ENCODE measurements at regions not wholly inside any gene's neighbourhood (a gene's known extent, or its start where the extent isn't known, plus 50 kb on each side); places are given as distances from the start of the nearest gene placed in this dataset.

DNA sequence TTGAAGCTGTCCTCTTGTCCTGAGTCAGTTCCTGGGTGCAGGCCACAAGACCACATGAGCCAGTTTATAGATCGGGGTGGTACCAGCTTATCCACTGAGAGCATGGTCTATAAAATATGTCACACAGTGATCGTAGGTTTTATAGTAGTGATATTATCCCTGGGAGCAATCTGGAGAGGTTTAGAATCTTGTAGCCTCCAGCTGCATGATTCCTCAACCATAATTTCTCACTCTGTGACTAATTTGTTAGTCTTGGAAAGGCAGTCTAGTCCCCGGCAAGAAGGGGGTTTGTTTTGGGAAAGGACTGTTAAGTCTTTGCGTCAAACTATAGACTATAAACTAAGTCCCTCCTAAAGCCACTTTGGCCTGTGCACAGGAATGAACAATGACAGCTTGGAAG, 693.0 kb upstream of the CADM2 start:
- Histone ChIP-seq H3K27ac (no peak overlapping the region), H3K4me2 (ENCODE audit: unreplicated experiment) (no peak overlapping the region)
- 37 to 49% methylated on average over 4 of the region's 4 CpGs for WGBS, 2 experiments (ENCODE audit: low coverage in 1 of 2, low lambda C conversion rate in 2 of 2, missing lambda C conversion rate in 2 of 2)

DNA sequence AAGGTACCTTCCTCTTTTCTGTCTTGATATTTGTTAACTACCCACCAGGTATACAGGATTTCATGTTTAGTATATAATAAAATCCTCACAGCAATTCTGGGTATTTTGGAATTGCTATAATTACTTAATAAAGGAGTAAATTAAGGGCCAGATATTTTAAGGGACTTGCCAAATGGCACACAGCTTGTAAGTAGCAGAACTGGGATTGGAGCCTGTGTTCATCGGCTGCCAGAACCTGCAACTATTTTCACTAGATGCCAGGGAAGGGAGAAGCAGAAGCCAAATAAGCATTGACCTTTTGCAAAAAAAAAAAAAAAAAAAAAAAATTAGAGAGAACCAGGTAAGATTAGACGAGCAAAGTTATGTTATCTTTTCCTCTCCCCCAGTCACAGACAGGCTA, 683.3 kb upstream of the CADM2 start:
- no peak for TF ChIP-seq EZH2phosphoT487 (IDR thresholded peaks at IDR 0.05; ENCODE audit: insufficient read depth, low read depth)
- no peak for TF ChIP-seq EZH2 (IDR thresholded peaks at IDR 0.05; ENCODE audit: insufficient read depth, poor library complexity, severe bottlenecking)
- no peak overlapping the region for H3K4me2 ChIP-seq (ENCODE audit: unreplicated experiment)
- no peaks in the 10 kb centered on the region for H3K27me3 ChIP-seq (replicated peaks; ENCODE audit: insufficient read depth)
- H3K9ac ChIP-seq = no peak overlapping the region
- no peak overlapping the region for H2AFZ ChIP-seq
- H3F3A ChIP-seq (ENCODE audit: insufficient read depth) = no peaks in the 10 kb centered on the region
- H3K4me1 ChIP-seq (ENCODE audit: insufficient read depth) = no peaks in the 10 kb centered on the region
- H3K79me2 ChIP-seq (ENCODE audit: insufficient read depth) = no peaks in the 10 kb centered on the region
- H4K20me1 ChIP-seq (ENCODE audit: insufficient read depth) = no peaks in the 10 kb centered on the region
- no peaks in the 10 kb centered on the region for H3K9me3 ChIP-seq (ENCODE audit: low read depth)
- 7 to 12% methylated on average over 2 of the region's 2 CpGs for WGBS, 2 experiments (ENCODE audit: low coverage in 1 of 2, low lambda C conversion rate in 2 of 2, missing lambda C conversion rate in 2 of 2)
- H3K27ac ChIP-seq = no peak overlapping the region
- no peak for DNase-seq
- in situ Hi-C loops (cut with MboI) = no loop called here
- H3K4me3 ChIP-seq = no peak overlapping the region
- no peaks in the 10 kb centered on the region for H3K9me2 ChIP-seq (ENCODE audit: insufficient read depth)
- no peaks in the 10 kb centered on the region for H3K36me3 ChIP-seq (ENCODE audit: low read depth)

More for the DNA sequence above, 693.0 kb upstream of the CADM2 start:
- Histone ChIP-seq H3K9ac (no peak overlapping the region), H3K9me2 (ENCODE audit: insufficient read depth) (no peaks in the 10 kb centered on the region), H3K4me1 (ENCODE audit: insufficient read depth) (no peaks in the 10 kb centered on the region), H3K4me3 (no peak overlapping the region), H3K36me3 (ENCODE audit: low read depth) (no peaks in the 10 kb centered on the region), H3K79me2 (ENCODE audit: insufficient read depth) (no peaks in the 10 kb centered on the region), H3K27me3 (replicated peaks; ENCODE audit: insufficient read depth) (no peaks in the 10 kb centered on the region), H4K20me1 (ENCODE audit: insufficient read depth) (no peaks in the 10 kb centered on the region), H2AFZ (no peak overlapping the region), H3K9me3 (ENCODE audit: low read depth) (no peaks in the 10 kb centered on the region), H3F3A (ENCODE audit: insufficient read depth) (no peaks in the 10 kb centered on the region)
- no peak for DNase-seq
- TF ChIP-seq EZH2 (IDR thresholded peaks at IDR 0.05; ENCODE audit: insufficient read depth, poor library complexity, severe bottlenecking) (no peak), EZH2phosphoT487 (IDR thresholded peaks at IDR 0.05; ENCODE audit: insufficient read depth, low read depth) (no peak)
- in situ Hi-C loops (cut with MboI) = no loop called here

DNA sequence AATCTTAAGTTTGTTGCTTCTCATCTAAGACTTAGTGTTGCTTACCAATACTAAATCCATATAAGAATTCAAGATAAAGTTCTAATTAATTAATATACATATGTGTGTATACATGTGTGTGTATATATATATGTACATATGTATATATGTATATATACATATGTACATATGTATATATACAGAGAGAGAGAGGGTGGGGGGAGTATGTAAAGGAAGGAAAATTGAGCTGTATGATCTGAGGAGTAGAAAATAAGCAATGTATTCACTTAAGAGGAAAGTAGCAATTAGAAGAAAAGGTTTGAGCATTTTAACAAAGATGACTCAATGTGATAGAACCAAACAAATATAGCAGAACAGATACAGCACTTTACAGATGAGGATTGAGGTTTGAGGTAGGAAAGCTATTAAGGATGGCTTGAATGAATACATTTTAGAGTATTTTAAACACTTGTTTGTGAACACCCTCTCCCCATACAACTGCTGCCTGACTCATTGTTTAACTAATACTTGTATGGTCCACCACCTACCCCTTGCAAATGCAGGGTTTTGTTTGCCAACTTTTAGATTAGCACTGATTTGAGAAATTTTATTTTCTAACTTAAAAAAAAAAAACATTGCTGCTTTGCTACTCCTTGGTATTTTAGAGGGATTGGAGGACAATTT, 681.1 kb upstream of the CADM2 start:
- in situ Hi-C loops (cut with MboI) = no loop called here
- TF ChIP-seq EZH2 (IDR thresholded peaks at IDR 0.05; ENCODE audit: insufficient read depth, poor library complexity, severe bottlenecking) = no peak
- TF ChIP-seq EZH2phosphoT487 (IDR thresholded peaks at IDR 0.05; ENCODE audit: insufficient read depth, low read depth) = no peak
- H3K27me3 ChIP-seq (replicated peaks; ENCODE audit: insufficient read depth) = no peaks in the 10 kb centered on the region
- no peaks in the 10 kb centered on the region for H3F3A ChIP-seq (ENCODE audit: insufficient read depth)
- no peaks in the 10 kb centered on the region for H3K9me2 ChIP-seq (ENCODE audit: insufficient read depth)
- DNase-seq = no peak
- H3K36me3 ChIP-seq (ENCODE audit: low read depth) = no peaks in the 10 kb centered on the region
- H3K4me3 ChIP-seq = no peak overlapping the region
- no peak overlapping the region for H2AFZ ChIP-seq
- no peaks in the 10 kb centered on the region for H3K79me2 ChIP-seq (ENCODE audit: insufficient read depth)
- no peaks in the 10 kb centered on the region for H4K20me1 ChIP-seq (ENCODE audit: insufficient read depth)
- peaks cover 2% of the 10 kb centered on the region for H3K9me3 ChIP-seq (ENCODE audit: low read depth)
- no peak overlapping the region for H3K27ac ChIP-seq
- no peak overlapping the region for H3K4me2 ChIP-seq (ENCODE audit: unreplicated experiment)
- H3K9ac ChIP-seq = no peak overlapping the region
- no peaks in the 10 kb centered on the region for H3K4me1 ChIP-seq (ENCODE audit: insufficient read depth)

DNA sequence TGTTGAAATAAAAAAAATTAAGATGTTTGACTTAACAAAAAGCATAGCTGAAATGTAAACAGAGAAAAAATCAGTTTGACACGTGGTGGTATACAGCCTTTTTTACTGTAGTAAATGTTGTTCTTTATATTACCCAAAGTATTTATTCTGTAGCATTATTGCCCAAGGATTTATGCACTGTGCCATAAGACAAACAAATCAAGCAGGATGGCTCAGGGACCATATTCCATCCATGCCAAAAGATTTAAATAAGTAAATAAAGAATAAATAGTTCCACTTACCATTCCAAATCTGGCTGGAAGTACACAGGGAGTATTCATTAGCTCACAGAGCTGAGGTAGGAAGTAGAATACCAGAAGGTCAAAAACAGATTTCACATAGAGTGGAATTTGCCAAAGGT, 666.7 kb upstream of the CADM2 start:
- Histone ChIP-seq H3K4me3 (no peak overlapping the region), H4K20me1 (ENCODE audit: insufficient read depth) (no peaks in the 10 kb centered on the region)
- 0% methylated on average over 1 of the region's 1 CpG for WGBS, 2 experiments (ENCODE audit: low coverage in 1 of 2, low lambda C conversion rate in 2 of 2, missing lambda C conversion rate in 2 of 2)

DNA sequence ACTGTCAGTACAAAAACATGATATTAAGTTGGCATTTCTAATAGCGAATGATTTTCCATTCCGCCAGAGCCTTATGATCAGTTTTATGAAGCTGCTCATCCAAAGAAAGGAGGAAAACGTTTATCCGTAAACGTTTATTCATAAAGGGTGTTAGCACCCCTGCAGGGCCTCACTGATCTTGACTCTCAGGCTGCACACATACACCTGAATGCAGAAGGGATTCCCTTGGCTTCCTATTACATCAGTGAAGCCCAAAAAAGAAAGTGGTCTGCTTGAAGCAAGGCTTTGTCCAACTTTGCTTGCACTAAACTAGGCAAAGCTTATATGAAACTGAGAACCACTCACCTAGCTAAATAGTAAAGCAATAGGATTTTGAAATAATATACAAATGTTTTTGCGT, 659.5 kb upstream of the CADM2 start:
- Histone ChIP-seq H2AFZ (no peak overlapping the region), H3K79me2 (ENCODE audit: insufficient read depth) (no peaks in the 10 kb centered on the region), H3K36me3 (ENCODE audit: low read depth) (no peaks in the 10 kb centered on the region), H3K27me3 (replicated peaks; ENCODE audit: insufficient read depth) (no peaks in the 10 kb centered on the region), H4K20me1 (ENCODE audit: insufficient read depth) (no peaks in the 10 kb centered on the region), H3K9ac (no peak overlapping the region), H3K4me1 (ENCODE audit: insufficient read depth) (no peaks in the 10 kb centered on the region), H3K27ac (no peak overlapping the region), H3K4me2 (ENCODE audit: unreplicated experiment) (no peak overlapping the region), H3K4me3 (no peak overlapping the region), H3K9me2 (ENCODE audit: insufficient read depth) (no peaks in the 10 kb centered on the region), H3F3A (ENCODE audit: insufficient read depth) (no peaks in the 10 kb centered on the region), H3K9me3 (ENCODE audit: low read depth) (peaks cover 3% of the 10 kb centered on the region)
- TF ChIP-seq EZH2phosphoT487 (IDR thresholded peaks at IDR 0.05; ENCODE audit: insufficient read depth, low read depth) (no peak), EZH2 (IDR thresholded peaks at IDR 0.05; ENCODE audit: insufficient read depth, poor library complexity, severe bottlenecking) (no peak)
- DNase-seq = no peak
- WGBS, 2 experiments (ENCODE audit: low coverage in 1 of 2, low lambda C conversion rate in 2 of 2, missing lambda C conversion rate in 2 of 2) = 44 to 52% methylated on average over 6 of the region's 6 CpGs
- in situ Hi-C loops (cut with MboI) = no loop called here

More for the DNA sequence above, 666.7 kb upstream of the CADM2 start:
- Histone ChIP-seq H3K36me3 (ENCODE audit: low read depth) (no peaks in the 10 kb centered on the region), H3K27me3 (replicated peaks; ENCODE audit: insufficient read depth) (no peaks in the 10 kb centered on the region), H3K9ac (no peak overlapping the region), H3K27ac (no peak overlapping the region), H3K9me2 (ENCODE audit: insufficient read depth) (no peaks in the 10 kb centered on the region), H3K4me2 (ENCODE audit: unreplicated experiment) (no peak overlapping the region), H3K79me2 (ENCODE audit: insufficient read depth) (no peaks in the 10 kb centered on the region), H3K4me1 (ENCODE audit: insufficient read depth) (no peaks in the 10 kb centered on the region), H3K9me3 (ENCODE audit: low read depth) (no peaks in the 10 kb centered on the region), H3F3A (ENCODE audit: insufficient read depth) (no peaks in the 10 kb centered on the region), H2AFZ (no peak overlapping the region)
- no peak for TF ChIP-seq EZH2phosphoT487 (IDR thresholded peaks at IDR 0.05; ENCODE audit: insufficient read depth, low read depth)
- TF ChIP-seq EZH2 (IDR thresholded peaks at IDR 0.05; ENCODE audit: insufficient read depth, poor library complexity, severe bottlenecking) = no peak
- in situ Hi-C loops (cut with MboI) = no loop called here
- no peak for DNase-seq
